ENCODE measurements at regions not wholly inside any gene's neighbourhood (a gene's known extent, or its start where the extent isn't known, plus 50 kb on each side); places are given as distances from the start of the nearest gene placed in this dataset.

- DNase-seq (ENCODE audit: low read depth) = no peak
Measured at GRCh38 chr13:83216479-83217245, 665.6 kb downstream of the SLITRK1 start.

- no peak for DNase-seq (ENCODE audit: low read depth)
Measured at GRCh38 chr13:83215627-83216026, 666.6 kb downstream of the SLITRK1 start.

GRCh38 chr13:83214452-83214851 is 667.8 kb downstream of the SLITRK1 start:
- no peak for DNase-seq (ENCODE audit: low read depth)

- no peak for DNase-seq (ENCODE audit: low read depth)
Measured at GRCh38 chr13:83211301-83211700, 671.0 kb downstream of the SLITRK1 start.

- DNase-seq (ENCODE audit: low read depth) = no peak
Measured at GRCh38 chr13:83204886-83205285, 677.4 kb downstream of the SLITRK1 start.

GRCh38 chr13:83201506-83201905 is 680.8 kb downstream of the SLITRK1 start:
- no peak for DNase-seq (ENCODE audit: low read depth)

- no peak for DNase-seq (ENCODE audit: low read depth)
Measured at GRCh38 chr13:83197316-83197715, 685.0 kb downstream of the SLITRK1 start.

- no peak for DNase-seq (ENCODE audit: low read depth)
Measured at GRCh38 chr13:83190020-83190419, 692.3 kb downstream of the SLITRK1 start.

GRCh38 chr13:83184819-83185218 is 697.5 kb downstream of the SLITRK1 start:
- no peak for DNase-seq (ENCODE audit: low read depth)

- no peak for DNase-seq (ENCODE audit: low read depth)
Measured at GRCh38 chr13:83184150-83184475, 698.2 kb downstream of the SLITRK1 start.

GRCh38 chr13:83183439-83184149 is 698.7 kb downstream of the SLITRK1 start:
- no peak for DNase-seq (ENCODE audit: low read depth)

- DNase-seq (ENCODE audit: low read depth) = no peak
Measured at GRCh38 chr13:83182845-83183244, 699.4 kb downstream of the SLITRK1 start.

GRCh38 chr13:83178008-83178407 is 704.3 kb downstream of the SLITRK1 start:
- no peak for DNase-seq (ENCODE audit: low read depth)

- DNase-seq (ENCODE audit: low read depth) = no peak
Measured at GRCh38 chr13:83168590-83168989, 713.7 kb downstream of the SLITRK1 start.

- no peak for DNase-seq (ENCODE audit: low read depth)
Measured at GRCh38 chr13:83167203-83167602, 715.1 kb downstream of the SLITRK1 start.

GRCh38 chr13:83166550-83166949 is 715.7 kb downstream of the SLITRK1 start:
- DNase-seq (ENCODE audit: low read depth) = no peak

- DNase-seq (ENCODE audit: low read depth) = no peak
Measured at GRCh38 chr13:83162493-83162892, 719.8 kb downstream of the SLITRK1 start.

- no peak for DNase-seq (ENCODE audit: low read depth)
Measured at GRCh38 chr13:83153848-83154247, 728.4 kb downstream of the SLITRK1 start.

- no peak for DNase-seq (ENCODE audit: low read depth)
Measured at GRCh38 chr13:83151308-83151660, 731.0 kb downstream of the SLITRK1 start.

- no peak for DNase-seq (ENCODE audit: low read depth)
Measured at GRCh38 chr13:83150616-83151307, 731.5 kb downstream of the SLITRK1 start.

GRCh38 chr13:83136660-83137059 is 745.6 kb downstream of the SLITRK1 start:
- no peak for DNase-seq (ENCODE audit: low read depth)

GRCh38 chr13:83125791-83126190 is 756.5 kb downstream of the SLITRK1 start:
- no peak for DNase-seq (ENCODE audit: low read depth)

- no peak for DNase-seq (ENCODE audit: low read depth)
Measured at GRCh38 chr13:83121896-83122295, 760.4 kb downstream of the SLITRK1 start.
